PC-3 (cell line): ENCODE measurements at regions not wholly inside any gene's neighbourhood (a gene's known extent, or its start where the extent isn't known, plus 50 kb on each side); places are given as distances from the start of the nearest gene placed in this dataset.

Experiments
- ATAC-seq: fragments of 200-7000 bp; cut with Tn5 transposase; 2 replicates; pipeline ENCODE4 v1.9.1; 2020; ENCODE audit warnings: mild to moderate bottlenecking, moderate library complexity
- BruUV-seq: library from RNA; stranded (reverse); fragments of 400-500 nt; replicated peaks from 2 replicates; lab custom pipeline; 2021; lab: Mats Ljungman, UMichigan
- CTCF ChIA-PET: fragments of 300-600 bp; sonication (Branson Sonifier 250); formaldehyde crosslinking; loops from one replicate; lab custom pipeline; 2022; ENCODE audit warnings: antibody characterized with exemption; lab: Charles Lee
- POLR2A ChIA-PET: fragments of 300-600 bp; sonication (Branson Sonifier 250); formaldehyde crosslinking; loops from one replicate; lab custom pipeline; 2022; ENCODE audit warnings: antibody characterized with exemption; ENCODE audit not compliant: unreplicated experiment; lab: Charles Lee
- DNase-seq: peaks from one replicate; pipeline ENCODE4 v3.0.0-alpha.2; 2015
- H2AFZ ChIP-seq: fragments of 300-600 bp; sonication (generic); 2 replicates; pipeline ENCODE4 v1.6.0; 2016; ENCODE audit warnings: antibody characterized with exemption, low read length
- H3F3A ChIP-seq: fragments of 300-600 bp; sonication (generic); one replicate; pipeline ENCODE4 v1.6.0; 2017; ENCODE audit warnings: antibody characterized with exemption, low read length, control low read depth, mild to moderate bottlenecking; ENCODE audit not compliant: unreplicated experiment
- H3K27ac ChIP-seq: fragments of 300-600 bp; sonication (generic); 2 replicates; pipeline ENCODE4 v1.5.1; 2016; ENCODE audit warnings: mild to moderate bottlenecking, low read length
- H3K27me3 ChIP-seq: fragments of 300-600 bp; sonication (generic); 2 replicates; pipeline ENCODE4 v1.6.1; 2016; ENCODE audit warnings: low read length, mixed read lengths
- H3K36me3 ChIP-seq: fragments of 300-600 bp; sonication (generic); 2 replicates; pipeline ENCODE4 v1.6.1; 2016; ENCODE audit warnings: low read depth, mixed run types, low read length, mixed read lengths
- H3K4me1 ChIP-seq: fragments of 300-600 bp; sonication (generic); 2 replicates; pipeline ENCODE4 v1.5.1; 2016; ENCODE audit warnings: low read length; ENCODE audit not compliant: insufficient read depth
- H3K4me2 ChIP-seq: fragments of 300-600 bp; sonication (generic); 2 replicates; pipeline ENCODE4 v1.6.0; 2016; ENCODE audit warnings: low read length
- H3K4me3 ChIP-seq: fragments of 300-600 bp; sonication (generic); 2 replicates; pipeline ENCODE4 v1.5.1; 2016; ENCODE audit warnings: mild to moderate bottlenecking, low read length, mixed read lengths
- H3K79me2 ChIP-seq: fragments of 300-600 bp; sonication (generic); 2 replicates; pipeline ENCODE4 v1.6.1; 2017; ENCODE audit warnings: low read length, mixed read lengths
- H3K9ac ChIP-seq: fragments of 300-600 bp; sonication (generic); 2 replicates; pipeline ENCODE4 v1.6.0; 2016; ENCODE audit warnings: mild to moderate bottlenecking, low read length
- H3K9me2 ChIP-seq: fragments of 300-600 bp; sonication (generic); replicated peaks from 2 replicates; pipeline ENCODE4 v1.6.1; 2016; ENCODE audit warnings: mixed run types, low read length, mixed read lengths
- H3K9me3 ChIP-seq: fragments of 300-600 bp; sonication (generic); 2 replicates; pipeline ENCODE4 v1.6.1; 2016; ENCODE audit warnings: low read length, mixed read lengths
- H4K20me1 ChIP-seq: fragments of 300-600 bp; sonication (generic); 2 replicates; pipeline ENCODE4 v1.6.1; 2016; ENCODE audit warnings: low read length, mixed read lengths
- CTCF ChIP-seq: fragments of 300-600 bp; sonication (generic); conservative IDR thresholded peaks from 2 replicates; pipeline ENCODE4 v1.5.1; 2017; ENCODE audit warnings: antibody characterized with exemption, low read depth, mild to moderate bottlenecking, low read length
- EZH2 ChIP-seq: fragments of 300-600 bp; sonication (generic); IDR thresholded peaks from one replicate; pipeline ENCODE4 v1.6.1; 2017; ENCODE audit warnings: antibody characterized with exemption, mild to moderate bottlenecking, low read length; ENCODE audit not compliant: unreplicated experiment
- EZH2phosphoT487 ChIP-seq: fragments of 300-600 bp; sonication (generic); IDR thresholded peaks from 2 replicates; pipeline ENCODE4 v1.6.1; 2018; ENCODE audit warnings: mild to moderate bottlenecking, antibody characterized with exemption, low read length, borderline replicate concordance
- intact Hi-C: fragments of 100-400 bp; cut with micrococcal nuclease; formaldehyde crosslinking; loops from 2 replicates; pipeline ENCODE4 v1.9.0; 2023

GRCh38 chr3:103699228-103699627 is 1264.4 kb downstream of the ZPLD1 start:
- Histone ChIP-seq H3F3A (no peaks in the 10 kb centered on the region), H4K20me1 (no peaks in the 10 kb centered on the region), H3K4me3 (no peak overlapping the region), H3K27ac (no peak overlapping the region), H2AFZ (no peak overlapping the region), H3K9me2 (no peaks in the 10 kb centered on the region), H3K36me3 (no peaks in the 10 kb centered on the region), H3K9ac (no peak overlapping the region), H3K4me1 (no peaks in the 10 kb centered on the region), H3K9me3 (no peaks in the 10 kb centered on the region), H3K27me3 (no peaks in the 10 kb centered on the region), H3K79me2 (no peaks in the 10 kb centered on the region), H3K4me2 (no peak overlapping the region)
- no peak for TF ChIP-seq CTCF
- no peak for TF ChIP-seq EZH2
- TF ChIP-seq EZH2phosphoT487 = no peak
- ChIA-PET CTCF (no interaction called here), POLR2A (interaction anchor here (0.7 kb wide), 1 partner anchor 277 kb away, joined by 3 read pairs; no protein-coding TSS in a partner anchor)
- no peak for DNase-seq
- intact Hi-C loops = no loop called here
- no TSS peak for BruUV-seq
- ATAC-seq = no peak; the same call in 1 of the 2 replicates

GRCh38 chr3:103705641-103706040 is 1270.8 kb downstream of the ZPLD1 start:
- H2AFZ ChIP-seq = no peak overlapping the region
- CTCF ChIA-PET = no interaction called here
- intact Hi-C loops = no loop called here

More at GRCh38 chr3:103705641-103706040, 1270.8 kb downstream of the ZPLD1 start:
- Histone ChIP-seq H3K27me3 (no peaks in the 10 kb centered on the region), H3K9ac (no peak overlapping the region), H3K36me3 (no peaks in the 10 kb centered on the region), H3K27ac (no peak overlapping the region), H3K4me2 (no peak overlapping the region), H3K4me3 (no peak overlapping the region), H3K79me2 (no peaks in the 10 kb centered on the region), H3F3A (no peaks in the 10 kb centered on the region), H3K4me1 (no peaks in the 10 kb centered on the region), H3K9me3 (no peaks in the 10 kb centered on the region), H4K20me1 (no peaks in the 10 kb centered on the region), H3K9me2 (no peaks in the 10 kb centered on the region)
- DNase-seq = no peak
- POLR2A ChIA-PET = no interaction called here
- TF ChIP-seq CTCF = no peak
- no peak for TF ChIP-seq EZH2
- TF ChIP-seq EZH2phosphoT487 = no peak
- ATAC-seq = no peak
- BruUV-seq = no TSS peak
